ENCODE measurements at regions not wholly inside any gene's neighbourhood (a gene's known extent, or its start where the extent isn't known, plus 50 kb on each side); places are given as distances from the start of the nearest gene placed in this dataset.

GRCh38 chr5:28156981-28157380 lies 1118.6 kb upstream of the CDH9 start:
- peak; percentile 21 for DNase-seq
- in situ Hi-C loops (cut with HindIII; ENCODE audit: low pct_ligation_motif_present, low sequenced_read_pairs) = no loop called here

GRCh38 chr5:28143519-28143918 lies 1105.1 kb upstream of the CDH9 start:
- no peak overlapping the region for H3K4me3 ChIP-seq (ENCODE audit: low read depth, low read length)
- DNase-seq = no peak
- H3K27me3 ChIP-seq (replicated peaks) = no peaks in the 10 kb centered on the region
- in situ Hi-C loops (cut with HindIII; ENCODE audit: low pct_ligation_motif_present, low sequenced_read_pairs) = no loop called here
- no peaks in the 10 kb centered on the region for H3K36me3 ChIP-seq (replicated peaks)
- no peak for TF ChIP-seq CTCF (IDR thresholded peaks at IDR 0.05; ENCODE audit: low read depth, low read length, missing control alignments)
- H3K27ac ChIP-seq = no peak overlapping the region

More at GRCh38 chr5:28156981-28157380, 1118.6 kb upstream of the CDH9 start:
- Histone ChIP-seq H3K4me3 (ENCODE audit: low read depth, low read length) (no peak overlapping the region), H3K27me3 (replicated peaks) (no peaks in the 10 kb centered on the region), H3K27ac (no peak overlapping the region), H3K36me3 (replicated peaks) (no peaks in the 10 kb centered on the region)
- TF ChIP-seq CTCF (IDR thresholded peaks at IDR 0.05; ENCODE audit: low read depth, low read length, missing control alignments) = no peak

- no peak for DNase-seq
Observed at GRCh38 chr5:28132151-28132550, 1093.8 kb upstream of the CDH9 start.

GRCh38 chr5:28117691-28118090 lies 1079.3 kb upstream of the CDH9 start:
- in situ Hi-C loops (cut with HindIII; ENCODE audit: low pct_ligation_motif_present, low sequenced_read_pairs) = no loop called here
- H3K27ac ChIP-seq = no peak overlapping the region
- H3K4me3 ChIP-seq (ENCODE audit: low read depth, low read length) = no peak overlapping the region
- TF ChIP-seq CTCF (IDR thresholded peaks at IDR 0.05; ENCODE audit: low read depth, low read length, missing control alignments) = no peak
- no peaks in the 10 kb centered on the region for H3K27me3 ChIP-seq (replicated peaks)
- DNase-seq = no peak
- no peaks in the 10 kb centered on the region for H3K36me3 ChIP-seq (replicated peaks)

More at GRCh38 chr5:28132151-28132550, 1093.8 kb upstream of the CDH9 start:
- Histone ChIP-seq H3K27ac (no peak overlapping the region), H3K36me3 (replicated peaks) (no peaks in the 10 kb centered on the region), H3K4me3 (ENCODE audit: low read depth, low read length) (no peak overlapping the region), H3K27me3 (replicated peaks) (no peaks in the 10 kb centered on the region)
- in situ Hi-C loops (cut with HindIII; ENCODE audit: low pct_ligation_motif_present, low sequenced_read_pairs) = no loop called here
- no peak for TF ChIP-seq CTCF (IDR thresholded peaks at IDR 0.05; ENCODE audit: low read depth, low read length, missing control alignments)

- Histone ChIP-seq H3K4me3 (ENCODE audit: low read depth, low read length) (no peak overlapping the region), H3K36me3 (replicated peaks) (no peaks in the 10 kb centered on the region), H3K27me3 (replicated peaks) (no peaks in the 10 kb centered on the region), H3K27ac (no peak overlapping the region)
- no peak for DNase-seq
- TF ChIP-seq CTCF (IDR thresholded peaks at IDR 0.05; ENCODE audit: low read depth, low read length, missing control alignments) = no peak
- in situ Hi-C loops (cut with HindIII; ENCODE audit: low pct_ligation_motif_present, low sequenced_read_pairs) = no loop called here
Observed at GRCh38 chr5:28117273-28117672, 1078.9 kb upstream of the CDH9 start.

- no peaks in the 10 kb centered on the region for H3K36me3 ChIP-seq (replicated peaks)
- TF ChIP-seq CTCF (IDR thresholded peaks at IDR 0.05; ENCODE audit: low read depth, low read length, missing control alignments) = no peak
- H3K27ac ChIP-seq = no peak overlapping the region
- no peak for DNase-seq
- H3K27me3 ChIP-seq (replicated peaks) = no peaks in the 10 kb centered on the region
- in situ Hi-C loops (cut with HindIII; ENCODE audit: low pct_ligation_motif_present, low sequenced_read_pairs) = no loop called here
- no peak overlapping the region for H3K4me3 ChIP-seq (ENCODE audit: low read depth, low read length)
Observed at GRCh38 chr5:28110781-28111180, 1072.4 kb upstream of the CDH9 start.

All from brain microvascular endothelial cell (primary cell).